Lower leg skin (tissue), 4 donors: ENCODE measurements at regions not wholly inside any gene's neighbourhood (a gene's known extent, or its start where the extent isn't known, plus 50 kb on each side); places are given as distances from the start of the nearest gene placed in this dataset.

Source experiments
- DNase-seq, 2 donors: peaks; one replicate each; pipeline ENCODE4 v3.0.0-alpha.2; 2019; ENCODE audit warnings: low spot score in 2 of 2
- H3K4me3 ChIP-seq: fragments of 200-600 bp; sonication (generic); 2 replicates; pipeline ENCODE4 v1.5.1; 2017; ENCODE audit warnings: mild to moderate bottlenecking, low read depth; ENCODE audit not compliant: poor library complexity, severe bottlenecking
- CTCF ChIP-seq, 3 donors: fragments of 450-650 bp; IDR thresholded peaks; one replicate each; pipeline ENCODE4 v1.5.1; 2016; ENCODE audit warnings: antibody characterized with exemption in 3 of 3, mild to moderate bottlenecking in 3 of 3, moderate library complexity in 2 of 3
- POLR2A ChIP-seq, 2 donors: fragments of 450-650 bp; IDR thresholded peaks; one replicate each; pipeline ENCODE4 v1.6.1; 2016 to 2017; ENCODE audit warnings: antibody characterized with exemption in 2 of 2, mild to moderate bottlenecking in 1 of 2, moderate library complexity in 1 of 2
- WGBS, 2 donors: methylation state at CpG; one replicate each; pipeline ENCODE4 v1.1.5; 2018; 5-methylcytosine and 5-hydroxymethylcytosine counted together
- intact Hi-C: fragments of 100-400 bp; cut with DNase I; formaldehyde crosslinking; loops from one replicate; pipeline ENCODE4 v1.15.0; 2023; ENCODE audit warnings: low total_unique reads

GRCh38 chr15:87120555-87120954 lies 1040.9 kb downstream of the AGBL1 start:
- intact Hi-C loops = no loop called here
- TF ChIP-seq CTCF (IDR thresholded peaks at IDR 0.05) (no peak), POLR2A (IDR thresholded peaks at IDR 0.05) (no peak)

DNA sequence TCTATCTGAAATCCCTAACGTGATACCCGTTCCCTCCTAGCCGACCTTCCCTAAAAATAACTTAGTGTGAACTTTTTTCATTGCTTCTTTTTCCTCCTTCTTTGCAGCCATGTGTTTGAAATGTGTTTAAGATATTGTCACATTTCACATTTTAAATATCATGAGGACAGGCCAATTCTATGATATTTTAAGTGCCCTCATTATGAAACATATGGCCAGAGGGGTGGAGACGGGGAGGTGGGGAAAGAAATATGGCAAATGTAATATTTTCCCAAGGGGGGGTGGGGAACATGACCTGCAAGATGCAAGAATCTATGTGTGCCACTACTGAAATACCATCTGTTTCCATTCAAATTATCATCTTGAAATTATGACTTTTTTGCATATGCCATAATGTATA lies 1039.2 kb downstream of the AGBL1 start:
- H3K4me3 ChIP-seq = no peak overlapping the region
- whole genome bisulfite sequencing, 2 donors = 48 to 56% methylated on average over 4 of the region's 4 CpGs
- intact Hi-C loops = no loop called here
- no peak for DNase-seq
- TF ChIP-seq POLR2A (IDR thresholded peaks at IDR 0.05) (no peak), CTCF (IDR thresholded peaks at IDR 0.05) (no peak)

More at GRCh38 chr15:87120555-87120954, 1040.9 kb downstream of the AGBL1 start:
- DNase-seq = no peak
- H3K4me3 ChIP-seq = no peak overlapping the region

DNA sequence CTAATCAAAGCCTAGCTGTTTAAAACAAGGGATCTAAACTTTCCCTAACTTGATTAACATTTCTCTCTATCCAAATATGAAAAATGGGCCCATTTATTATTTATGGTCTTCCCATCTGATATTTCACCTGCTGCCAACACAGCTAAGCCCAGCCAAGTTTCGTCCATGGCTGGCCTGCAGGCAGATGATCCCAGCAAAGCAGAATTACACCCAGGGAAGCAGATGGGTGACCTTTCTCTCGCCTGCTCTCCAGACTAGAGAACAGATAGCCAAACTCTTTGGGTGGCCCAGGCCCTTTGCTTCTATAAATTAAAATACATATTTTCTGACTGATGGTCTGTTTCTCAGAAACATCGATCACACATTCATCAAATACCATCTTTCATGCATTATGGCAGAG lies 1038.8 kb downstream of the AGBL1 start:
- 24 to 34% methylated on average over 3 of the region's 3 CpGs for WGBS, 2 donors
- no peak for DNase-seq
- H3K4me3 ChIP-seq = no peak overlapping the region
- intact Hi-C loops = no loop called here
- TF ChIP-seq POLR2A (IDR thresholded peaks at IDR 0.05) (no peak), CTCF (IDR thresholded peaks at IDR 0.05) (no peak)

DNA sequence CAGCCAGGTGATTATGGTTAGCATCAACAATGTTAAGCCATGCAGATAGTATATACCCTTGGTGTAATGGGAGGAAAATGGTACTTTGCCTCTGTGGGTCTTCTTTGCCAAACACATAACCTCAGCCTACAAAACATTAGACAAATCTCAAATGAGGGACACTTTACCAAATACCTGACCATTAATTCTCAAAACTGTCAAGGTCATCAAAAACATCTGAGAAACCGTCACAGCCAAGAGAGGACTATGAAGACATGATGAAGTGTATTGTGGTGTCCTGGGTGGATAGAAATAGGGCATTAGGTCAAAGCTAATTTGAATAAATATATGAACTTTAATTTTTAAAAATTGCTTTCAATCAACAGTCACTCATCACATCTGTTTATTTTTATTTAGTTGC lies 1036.1 kb downstream of the AGBL1 start:
- 49 to 82% methylated on average over 1 of the region's 1 CpG for WGBS, 2 donors
- no peak overlapping the region for H3K4me3 ChIP-seq
- DNase-seq = no peak
- TF ChIP-seq POLR2A (IDR thresholded peaks at IDR 0.05) (no peak), CTCF (IDR thresholded peaks at IDR 0.05) (no peak)
- intact Hi-C loops = no loop called here

DNA sequence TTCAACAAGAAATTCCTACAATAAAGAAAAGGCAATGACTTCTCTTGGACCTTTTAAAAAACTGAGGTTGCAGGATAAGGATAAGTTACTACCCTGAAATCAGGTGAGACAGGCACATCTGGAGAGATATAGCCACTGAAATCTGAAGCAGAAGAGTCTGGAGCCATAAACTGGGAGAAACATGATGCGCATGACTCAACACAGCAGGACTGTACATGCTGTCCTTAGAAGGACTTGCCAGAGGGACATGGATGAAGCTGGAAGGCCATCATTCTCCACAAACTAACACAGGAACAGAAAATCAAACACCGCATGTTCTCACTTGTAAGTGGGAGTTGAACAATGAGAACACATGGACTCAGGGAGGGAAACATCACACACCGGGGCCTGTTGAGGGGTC lies 1020.2 kb downstream of the AGBL1 start:
- TF ChIP-seq POLR2A (IDR thresholded peaks at IDR 0.05) (no peak), CTCF (IDR thresholded peaks at IDR 0.05) (no peak)
- intact Hi-C loops = no loop called here

GRCh38 chr15:87089551-87089950 lies 1009.9 kb downstream of the AGBL1 start:
- no peak for DNase-seq
- H3K4me3 ChIP-seq = no peak overlapping the region
- TF ChIP-seq POLR2A (IDR thresholded peaks at IDR 0.05) (no peak), CTCF (IDR thresholded peaks at IDR 0.05) (no peak)
- 82% methylated on average over 2 of the region's 2 CpGs for WGBS, 2 donors
- intact Hi-C loops = no loop called here

More for the DNA sequence above, 1020.2 kb downstream of the AGBL1 start:
- no peak overlapping the region for H3K4me3 ChIP-seq
- no peak for DNase-seq
- 59 to 66% methylated on average over 3 of the region's 3 CpGs for WGBS, 2 donors
